Neuronal stem cell (in vitro differentiated cells): ENCODE measurements at regions not wholly inside any gene's neighbourhood (a gene's known extent, or its start where the extent isn't known, plus 50 kb on each side); places are given as distances from the start of the nearest gene placed in this dataset.
"Not testable (repeated sequence)": the region's sequence is repeated elsewhere in the genome, so short reads cannot be mapped to it uniquely, and the experiment has no call there.

ENCODE experiments used
- DNase-seq: peaks from one replicate; pipeline ENCODE4 v3.0.0-alpha.2; 2013; ENCODE audit warnings: low spot score
- H2AFZ ChIP-seq: one replicate; pipeline ENCODE4 v1.6.1; 2013; ENCODE audit warnings: mild to moderate bottlenecking, low read length, inconsistent platforms
- H2AK5ac ChIP-seq: 2 replicates; pipeline ENCODE4 v1.6.1; 2013; ENCODE audit warnings: low read depth, mild to moderate bottlenecking, inconsistent platforms, low read length, moderate library complexity, mixed read lengths
- H2BK120ac ChIP-seq: 2 replicates; pipeline ENCODE4 v1.6.1; 2013; ENCODE audit warnings: low read depth, mild to moderate bottlenecking, inconsistent platforms, low read length, moderate library complexity, mixed read lengths
- H2BK12ac ChIP-seq: one replicate; pipeline ENCODE4 v1.6.1; 2013; ENCODE audit warnings: low read length, inconsistent platforms
- H2BK15ac ChIP-seq: 2 replicates; pipeline ENCODE4 v1.6.1; 2013; ENCODE audit warnings: mild to moderate bottlenecking, low read length, inconsistent platforms, mixed read lengths
- H2BK5ac ChIP-seq: one replicate; pipeline ENCODE4 v1.6.1; 2013; ENCODE audit warnings: inconsistent platforms, mild to moderate bottlenecking, low read length, moderate library complexity
- H3K14ac ChIP-seq: one replicate; pipeline ENCODE4 v1.6.1; 2013; ENCODE audit warnings: low read length, inconsistent platforms
- H3K18ac ChIP-seq: 2 replicates; pipeline ENCODE4 v1.6.1; 2013; ENCODE audit warnings: low read length, inconsistent platforms
- H3K23ac ChIP-seq: 2 replicates; pipeline ENCODE4 v1.6.1; 2013; ENCODE audit warnings: low read depth, mild to moderate bottlenecking, mixed read lengths, low read length, inconsistent platforms; ENCODE audit not compliant: poor library complexity
- H3K27ac ChIP-seq: replicated peaks from 3 replicates; pipeline ENCODE4 v1.5.1; 2013; ENCODE audit warnings: low read length, inconsistent platforms
- H3K27me3 ChIP-seq, 3 experiments: 2 replicates each; pipeline ENCODE4 v1.6.1; 2013; ENCODE audit warnings: low read length in 3 of 3, mild to moderate bottlenecking in 2 of 3, inconsistent platforms in 1 of 3, low read depth in 1 of 3, mixed read lengths in 1 of 3, moderate library complexity in 1 of 3; ENCODE audit not compliant: control insufficient read depth in 3 of 3, insufficient read depth in 3 of 3
- H3K36me3 ChIP-seq, 2 donors: replicated peaks in 1 of 2; 2 replicates each; pipeline ENCODE4 v1.6.1; 2013; ENCODE audit warnings: low read length in 2 of 2; ENCODE audit not compliant: control insufficient read depth in 2 of 2, insufficient read depth in 2 of 2
- H3K4ac ChIP-seq: 2 replicates; pipeline ENCODE4 v1.6.1; 2013; ENCODE audit warnings: inconsistent platforms, mild to moderate bottlenecking, low read length, moderate library complexity
- H3K4me1 ChIP-seq, 2 donors: 1 replicate in 1 of 2; 2 replicates in 1 of 2; pipeline ENCODE4 v1.6.1; 2013; ENCODE audit warnings: low read length in 2 of 2, low read depth in 1 of 2; ENCODE audit not compliant: control insufficient read depth in 2 of 2, insufficient read depth in 1 of 2
- H3K4me2 ChIP-seq: one replicate; pipeline ENCODE4 v1.6.1; 2013; ENCODE audit warnings: mild to moderate bottlenecking, low read length, inconsistent platforms; ENCODE audit not compliant: insufficient read depth, poor library complexity, severe bottlenecking
- H3K4me3 ChIP-seq, 2 donors: 2 replicates each; pipeline ENCODE4 v1.5.1; 2013; ENCODE audit warnings: low read length in 2 of 2, mild to moderate bottlenecking in 2 of 2, inconsistent platforms in 1 of 2, moderate library complexity in 1 of 2
- H3K79me1 ChIP-seq: one replicate; pipeline ENCODE4 v1.6.1; 2013; ENCODE audit warnings: low read depth, mild to moderate bottlenecking, inconsistent platforms, low read length, moderate library complexity
- H3K9ac ChIP-seq: one replicate; pipeline ENCODE4 v1.6.1; 2013; ENCODE audit warnings: mild to moderate bottlenecking, low read depth, low read length, inconsistent platforms; ENCODE audit not compliant: poor library complexity
- H3K9me3 ChIP-seq, 2 donors: replicated peaks in 1 of 2; 2 replicates each; pipeline versions ENCODE3 to v1.6.1; 2013; ENCODE audit warnings: low read length in 2 of 2, mild to moderate bottlenecking in 2 of 2, inconsistent platforms in 1 of 2, low read depth in 1 of 2, mixed read lengths in 1 of 2, moderate library complexity in 1 of 2; ENCODE audit not compliant: control insufficient read depth in 2 of 2, insufficient read depth in 1 of 2
- H4K8ac ChIP-seq: one replicate; pipeline ENCODE4 v1.6.1; 2013; ENCODE audit warnings: low read depth, mild to moderate bottlenecking, inconsistent platforms, low read length, moderate library complexity
- H4K91ac ChIP-seq: one replicate; pipeline ENCODE4 v1.6.1; 2013; ENCODE audit warnings: low read length, low read depth, mild to moderate bottlenecking, inconsistent platforms; ENCODE audit not compliant: poor library complexity
- WGBS, 2 donors: extraction: QIAGEN DNeasy Blood & Tissue Kit; methylation state at CpG; one replicate each; pipeline ENCODE4 v1.1.7; 2013; ENCODE audit warnings: missing lambda C conversion rate in 2 of 2, mixed read lengths in 1 of 2; ENCODE audit not compliant: insufficient read length in 2 of 2, insufficient replicate concordance in 1 of 2; ENCODE audit errors: extremely low coverage in 2 of 2; 5-methylcytosine and 5-hydroxymethylcytosine counted together

- H4K8ac ChIP-seq, H2BK5ac ChIP-seq, H3K4me3 ChIP-seq, H3K4ac ChIP-seq, H3K9ac ChIP-seq, H2AK5ac ChIP-seq, H3K14ac ChIP-seq, H2BK15ac ChIP-seq, H3K36me3 ChIP-seq, H3K4me1 ChIP-seq, H2BK12ac ChIP-seq, H3K27ac ChIP-seq, H2BK120ac ChIP-seq, H3K18ac ChIP-seq, H3K79me1 ChIP-seq, H4K91ac ChIP-seq: not testable (repeated sequence)
- Histone ChIP-seq H3K4me2 (peak overlapping the region; percentile 25), H2AFZ (peak overlapping the region; percentile 84), H3K9me3 (peaks cover 0 to 28% of the 10 kb centered on the region in 2 donors), H3K27me3 (peaks cover 29 to 41% (median 33%) of the 10 kb centered on the region in 3 experiments), H3K23ac (peak overlapping the region; percentile 12)
- no CpG with 5 or more reads among the region's 35 CpGs for WGBS, 2 donors
- DNase-seq: peak; percentile 31
Measured at GRCh38 chr9:62798884-62799850, 1609.3 kb downstream of the SPATA31A7 start.

DNA sequence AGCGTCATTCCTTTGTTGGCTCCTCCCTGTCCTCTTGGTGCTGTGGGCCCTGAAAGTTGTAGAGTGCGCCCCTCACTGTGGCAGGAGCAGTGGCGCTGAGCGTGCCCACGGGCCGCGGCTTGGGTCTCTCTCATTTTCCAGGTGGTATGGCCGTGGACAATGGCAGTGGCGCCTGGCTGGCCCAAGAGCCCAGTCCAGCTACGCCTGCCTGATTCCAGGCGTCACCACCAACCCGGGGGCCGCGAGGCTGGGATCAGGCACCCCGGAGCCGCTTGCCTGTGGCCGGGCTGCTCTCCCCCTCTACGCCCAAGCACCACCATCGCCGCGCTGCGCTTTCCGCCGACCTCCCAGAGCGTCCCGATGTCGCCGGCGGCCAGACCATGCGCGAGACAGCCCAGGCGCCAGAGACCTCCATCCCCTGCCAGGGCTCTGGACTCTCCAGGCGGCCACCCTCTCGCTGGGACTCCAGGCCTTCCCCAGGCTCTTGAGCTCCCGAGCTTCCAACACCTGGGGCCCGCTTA, 1610.1 kb downstream of the SPATA31A7 start:
- DNase-seq: peak; percentile 44
- H3K27ac ChIP-seq, H2AK5ac ChIP-seq, H3K79me1 ChIP-seq, H4K91ac ChIP-seq, H2BK120ac ChIP-seq, H2BK15ac ChIP-seq, H3K4ac ChIP-seq, H3K4me1 ChIP-seq, H3K36me3 ChIP-seq, H2BK12ac ChIP-seq, H4K8ac ChIP-seq, H2BK5ac ChIP-seq: not testable (repeated sequence)
- H3K14ac ChIP-seq: peak overlapping the region; percentile 82
- no CpG with 5 or more reads among the region's 36 CpGs for WGBS, 2 donors
- H3K23ac ChIP-seq: peak overlapping the region; percentile 73
- peak overlapping the region; percentile 84 for H2AFZ ChIP-seq
- peaks cover 0 to 28% of the 10 kb centered on the region in 2 donors for H3K9me3 ChIP-seq
- H3K4me2 ChIP-seq: peak overlapping the region; percentile 40
- H3K4me3 ChIP-seq: peak overlapping the region in 1 of 2 donors; percentile 32
- H3K9ac ChIP-seq: peak overlapping the region; percentile 60
- peak overlapping the region; percentile 93 for H3K18ac ChIP-seq
- H3K27me3 ChIP-seq: peaks cover 29 to 45% (median 37%) of the 10 kb centered on the region in 3 experiments

- not testable (repeated sequence) for H3K79me1 ChIP-seq, H4K91ac ChIP-seq, H2BK15ac ChIP-seq, H3K4me1 ChIP-seq, H3K4ac ChIP-seq, H3K23ac ChIP-seq, H2BK120ac ChIP-seq, H3K36me3 ChIP-seq, H2BK5ac ChIP-seq, DNase-seq, H3K9ac ChIP-seq, H3K14ac ChIP-seq, H3K27ac ChIP-seq, H2BK12ac ChIP-seq
- Histone ChIP-seq H3K4me2 (peak overlapping the region; percentile 15), H2AFZ (peak overlapping the region; percentile 84), H2AK5ac (peak overlapping the region; percentile 96), H3K9me3 (peaks cover 0 to 28% of the 10 kb centered on the region in 2 donors), H4K8ac (peak overlapping the region; percentile 24), H3K18ac (peak overlapping the region; percentile 64), H3K27me3 (peaks cover 29 to 45% (median 37%) of the 10 kb centered on the region in 3 experiments), H3K4me3 (peak overlapping the region; percentile 32 to 51)
- no CpG with 5 or more reads among the region's 30 CpGs for WGBS, 2 donors
Measured at GRCh38 chr9:62800451-62801371, 1610.9 kb downstream of the SPATA31A7 start.
